Upper lobe of left lung (tissue), 6 donors: ENCODE measurements at regions not wholly inside any gene's neighbourhood (a gene's known extent, or its start where the extent isn't known, plus 50 kb on each side); places are given as distances from the start of the nearest gene placed in this dataset.

Experiments
- ATAC-seq, 2 donors: fragments of 200-7000 bp; cut with Tn5 transposase; one replicate each; pipeline ENCODE4 v1.9.1; 2022; ENCODE audit warnings: mild to moderate bottlenecking in 2 of 2, moderate library complexity in 2 of 2; ENCODE audit not compliant: low FRiP score in 2 of 2
- DNase-seq, 2 donors: peaks; one replicate each; pipeline ENCODE4 v3.0.0-alpha.2; 2019 to 2020
- H3K27ac ChIP-seq, 4 donors: fragments of 200-600 bp; sonication (generic); one replicate each; pipeline ENCODE4 v1.5.1; 2016 to 2019
- H3K27me3 ChIP-seq, 4 donors: fragments of 200-600 bp; sonication (generic); one replicate each; pipeline ENCODE4 v1.5.1; 2017 to 2019
- H3K36me3 ChIP-seq, 4 donors: fragments of 200-600 bp; sonication (generic); one replicate each; pipeline ENCODE4 v1.5.1; 2016 to 2019
- H3K4me1 ChIP-seq, 4 donors: fragments of 200-600 bp; sonication (generic); one replicate each; pipeline ENCODE4 v1.5.1; 2018 to 2019
- H3K4me3 ChIP-seq, 4 donors: fragments of 200-600 bp; sonication (generic); one replicate each; pipeline ENCODE4 v1.5.1; 2017 to 2019; ENCODE audit warnings: mild to moderate bottlenecking in 2 of 4, moderate library complexity in 1 of 4
- H3K9me3 ChIP-seq, 4 donors: fragments of 200-600 bp; sonication (generic); one replicate each; pipeline ENCODE4 v1.5.1; 2018 to 2019
- EP300 ChIP-seq, 4 donors: sonication (generic); formaldehyde crosslinking; IDR thresholded peaks; one replicate each; pipeline ENCODE4 v1.5.1; 2017; ENCODE audit warnings: antibody characterized with exemption in 4 of 4, control low read depth in 2 of 4
- POLR2AphosphoS5 ChIP-seq, 2 donors: sonication (generic); formaldehyde crosslinking; IDR thresholded peaks; one replicate each; pipeline ENCODE4 v1.5.1; 2017; ENCODE audit warnings: antibody characterized with exemption in 2 of 2
- WGBS, 2 donors: methylation state at CpG; one replicate each; pipeline ENCODE4 v1.1.5; 2017 to 2018; 5-methylcytosine and 5-hydroxymethylcytosine counted together
- TF ChIP-seq, protein P1 (sequence below), 6 experiments: fragments of 450-650 bp in 4 of 6; fragments of 200-600 bp in 2 of 6; sonication (generic) in 2 of 6; IDR thresholded peaks; one replicate each; pipeline ENCODE4 v1.5.1; 2016 to 2019; ENCODE audit warnings: antibody characterized with exemption in 6 of 6
- donor health status: DM: no; HTN: no; CAD: no; lungs with moderate emphysema.
- donor health status: DM: no; HTN: yes; CAD: no; lungs with severe emphysema.

DNA sequence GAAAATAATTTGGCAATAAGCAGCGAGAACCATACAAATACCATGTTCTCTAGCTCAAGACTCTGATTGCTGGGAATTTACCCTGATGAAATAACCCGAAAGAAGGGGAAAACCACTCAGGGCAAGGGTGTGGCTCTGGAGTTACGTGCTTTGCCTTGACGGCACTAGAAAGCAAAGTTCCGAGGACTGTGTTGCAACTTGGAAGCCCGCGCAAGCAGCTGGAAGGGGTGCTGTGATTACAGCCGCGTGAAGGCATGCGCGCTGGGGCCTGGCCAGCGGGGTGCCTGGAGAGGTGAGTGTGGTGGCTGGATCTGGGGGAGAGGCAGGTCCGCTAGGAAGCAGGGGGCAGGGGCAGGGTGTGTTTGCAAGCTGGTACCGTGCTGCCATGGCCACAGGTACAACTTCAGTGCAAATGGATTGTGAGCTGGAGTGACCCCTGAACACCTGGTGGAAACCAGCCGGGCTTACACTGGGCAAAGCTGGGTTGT, 52.6 kb upstream of the CNOT6 start:
- no peaks in the 10 kb centered on the region for H3K27me3 ChIP-seq
- DNase-seq = peak; percentile 90 to 91
- no peak overlapping the region for H3K4me3 ChIP-seq
- H3K36me3 ChIP-seq = no peaks in the 10 kb centered on the region
- peak overlapping the region; percentile 42 to 76 (median 55) for H3K27ac ChIP-seq
- WGBS, 2 donors = 65 to 71% methylated on average over 14 to 15 of the region's 15 CpGs
- peaks cover 0 to 14% (median 2%) of the 10 kb centered on the region in 4 donors for H3K4me1 ChIP-seq
- H3K9me3 ChIP-seq = peaks cover 4 to 16% (median 4%) of the 10 kb centered on the region in 4 donors
- peak; percentile 93 to 95 for ATAC-seq
- peak; percentile 61 to 70 for TF ChIP-seq POLR2AphosphoS5 (IDR thresholded peaks at IDR 0.05)
- peak; percentile 54 to 95 (median 92) for TF ChIP-seq EP300 (IDR thresholded peaks at IDR 0.05)
- TF ChIP-seq, protein P1, sequence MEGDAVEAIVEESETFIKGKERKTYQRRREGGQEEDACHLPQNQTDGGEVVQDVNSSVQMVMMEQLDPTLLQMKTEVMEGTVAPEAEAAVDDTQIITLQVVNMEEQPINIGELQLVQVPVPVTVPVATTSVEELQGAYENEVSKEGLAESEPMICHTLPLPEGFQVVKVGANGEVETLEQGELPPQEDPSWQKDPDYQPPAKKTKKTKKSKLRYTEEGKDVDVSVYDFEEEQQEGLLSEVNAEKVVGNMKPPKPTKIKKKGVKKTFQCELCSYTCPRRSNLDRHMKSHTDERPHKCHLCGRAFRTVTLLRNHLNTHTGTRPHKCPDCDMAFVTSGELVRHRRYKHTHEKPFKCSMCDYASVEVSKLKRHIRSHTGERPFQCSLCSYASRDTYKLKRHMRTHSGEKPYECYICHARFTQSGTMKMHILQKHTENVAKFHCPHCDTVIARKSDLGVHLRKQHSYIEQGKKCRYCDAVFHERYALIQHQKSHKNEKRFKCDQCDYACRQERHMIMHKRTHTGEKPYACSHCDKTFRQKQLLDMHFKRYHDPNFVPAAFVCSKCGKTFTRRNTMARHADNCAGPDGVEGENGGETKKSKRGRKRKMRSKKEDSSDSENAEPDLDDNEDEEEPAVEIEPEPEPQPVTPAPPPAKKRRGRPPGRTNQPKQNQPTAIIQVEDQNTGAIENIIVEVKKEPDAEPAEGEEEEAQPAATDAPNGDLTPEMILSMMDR (IDR thresholded peaks at IDR 0.05) = no peak
